GM21723 (cell line): ENCODE measurements at regions not wholly inside any gene's neighbourhood (a gene's known extent, or its start where the extent isn't known, plus 50 kb on each side); places are given as distances from the start of the nearest gene placed in this dataset.

Source experiments
- ATAC-seq: cut with Tn5 transposase; IDR thresholded peaks from one replicate; pipeline ENCODE4 v1.9.1; 2021; ENCODE audit warnings: mild to moderate bottlenecking, moderate library complexity; ENCODE audit not compliant: unreplicated experiment

DNA sequence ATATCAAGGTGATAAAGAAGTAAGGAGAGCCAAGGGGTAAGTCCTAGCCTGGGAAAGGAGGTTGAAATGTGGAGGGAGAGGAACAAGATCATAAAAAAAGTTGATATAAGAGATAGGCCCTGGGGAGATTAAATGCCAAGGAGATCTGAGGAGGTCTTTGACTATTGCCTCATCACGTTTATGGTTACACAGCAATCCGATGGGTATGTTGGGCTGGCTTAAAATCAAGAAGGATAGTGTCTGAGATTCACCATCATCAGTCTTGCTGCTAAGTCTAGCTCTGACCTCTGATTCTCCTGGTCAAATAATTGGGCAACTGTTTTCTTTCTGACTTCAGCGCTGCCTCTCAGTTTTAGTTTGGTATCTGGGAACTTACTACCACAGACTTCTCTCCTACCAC lies 416.3 kb downstream of the GPATCH2 start:
- ATAC-seq, result no peak

- no peak for ATAC-seq
Measured at GRCh38 chr1:217211486-217211885, 419.4 kb downstream of the GPATCH2 start.

DNA sequence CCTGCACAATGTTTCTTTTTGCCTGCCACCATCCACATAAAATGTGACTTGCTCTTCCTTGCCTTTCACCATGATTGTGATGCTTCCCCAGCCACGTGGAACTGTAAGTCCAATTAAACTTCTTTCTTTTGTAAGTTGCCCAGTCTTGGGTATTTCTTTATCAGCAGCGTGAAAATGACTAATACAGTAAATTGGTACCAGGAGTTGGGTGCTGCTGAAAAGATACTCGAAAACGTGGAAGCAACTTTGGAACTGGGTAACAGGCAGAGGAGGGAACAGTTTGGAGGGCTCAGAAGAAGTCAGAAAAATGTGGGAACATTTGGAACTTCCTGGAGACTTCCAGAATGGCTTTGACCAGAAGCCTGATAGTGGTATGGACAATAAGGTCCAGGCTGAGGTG lies 425.3 kb downstream of the GPATCH2 start:
- no peak for ATAC-seq

DNA sequence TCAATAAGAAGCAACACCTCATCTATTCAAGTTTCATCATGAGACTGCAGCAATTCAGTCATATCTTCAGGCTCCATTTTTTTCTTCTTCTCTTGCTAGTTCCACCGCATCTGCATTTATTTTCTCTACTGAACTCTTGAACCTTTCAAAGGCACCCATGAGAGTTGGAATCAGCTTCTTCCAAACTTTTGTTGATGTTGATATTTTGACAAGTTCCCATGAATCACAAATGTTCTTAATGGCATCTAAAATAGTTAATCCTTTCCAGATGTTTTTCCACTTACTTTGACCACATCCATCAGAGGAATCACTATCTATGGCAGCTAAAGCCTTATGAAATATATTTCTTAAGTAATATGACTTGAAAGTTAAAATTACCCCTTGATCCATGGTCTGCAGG lies 434.3 kb downstream of the GPATCH2 start:
- ATAC-seq, result no peak

DNA sequence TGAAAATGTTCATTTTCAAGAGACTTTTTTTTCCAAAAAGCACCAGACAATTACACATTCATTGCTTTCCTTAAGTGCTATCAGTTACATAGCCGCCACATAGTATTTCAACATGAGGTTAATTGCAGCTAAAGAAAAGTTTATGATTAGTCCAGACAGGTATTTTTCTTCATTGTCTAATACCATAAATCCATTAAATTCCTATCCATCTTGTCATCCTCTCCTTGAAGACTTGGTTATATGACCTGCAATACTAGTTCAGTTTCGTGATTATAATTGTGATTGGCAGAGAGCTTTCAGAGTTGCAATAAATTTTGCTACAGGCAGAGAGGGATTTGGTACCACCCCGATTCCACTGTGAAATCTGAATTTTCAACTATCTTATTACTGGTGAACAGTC lies 437.7 kb downstream of the GPATCH2 start:
- ATAC-seq, result no peak

DNA sequence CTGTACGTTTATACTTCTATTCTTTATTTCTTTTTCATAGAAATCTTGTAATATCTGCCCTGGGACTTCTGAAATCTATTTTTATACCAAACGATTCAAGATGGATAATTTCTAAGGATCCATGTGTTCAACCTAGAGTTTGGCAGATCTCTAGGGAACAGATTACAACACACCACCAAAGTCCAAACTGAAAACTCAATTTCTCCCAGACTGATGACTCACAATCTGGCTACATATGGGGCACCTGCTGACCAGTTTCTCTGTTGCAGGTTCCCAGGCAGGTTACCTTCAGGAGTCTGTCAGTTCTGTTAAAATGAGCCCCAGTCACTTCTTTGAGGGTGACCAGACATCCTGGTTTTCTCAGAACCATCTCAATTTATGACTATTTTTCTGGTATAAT lies 439.4 kb downstream of the GPATCH2 start:
- ATAC-seq, result no peak

- no peak for ATAC-seq
Measured at GRCh38 chr1:217190359-217190758, 440.5 kb downstream of the GPATCH2 start.

- ATAC-seq, result no peak
Measured at GRCh38 chr1:217189362-217189761, 441.5 kb downstream of the GPATCH2 start.

DNA sequence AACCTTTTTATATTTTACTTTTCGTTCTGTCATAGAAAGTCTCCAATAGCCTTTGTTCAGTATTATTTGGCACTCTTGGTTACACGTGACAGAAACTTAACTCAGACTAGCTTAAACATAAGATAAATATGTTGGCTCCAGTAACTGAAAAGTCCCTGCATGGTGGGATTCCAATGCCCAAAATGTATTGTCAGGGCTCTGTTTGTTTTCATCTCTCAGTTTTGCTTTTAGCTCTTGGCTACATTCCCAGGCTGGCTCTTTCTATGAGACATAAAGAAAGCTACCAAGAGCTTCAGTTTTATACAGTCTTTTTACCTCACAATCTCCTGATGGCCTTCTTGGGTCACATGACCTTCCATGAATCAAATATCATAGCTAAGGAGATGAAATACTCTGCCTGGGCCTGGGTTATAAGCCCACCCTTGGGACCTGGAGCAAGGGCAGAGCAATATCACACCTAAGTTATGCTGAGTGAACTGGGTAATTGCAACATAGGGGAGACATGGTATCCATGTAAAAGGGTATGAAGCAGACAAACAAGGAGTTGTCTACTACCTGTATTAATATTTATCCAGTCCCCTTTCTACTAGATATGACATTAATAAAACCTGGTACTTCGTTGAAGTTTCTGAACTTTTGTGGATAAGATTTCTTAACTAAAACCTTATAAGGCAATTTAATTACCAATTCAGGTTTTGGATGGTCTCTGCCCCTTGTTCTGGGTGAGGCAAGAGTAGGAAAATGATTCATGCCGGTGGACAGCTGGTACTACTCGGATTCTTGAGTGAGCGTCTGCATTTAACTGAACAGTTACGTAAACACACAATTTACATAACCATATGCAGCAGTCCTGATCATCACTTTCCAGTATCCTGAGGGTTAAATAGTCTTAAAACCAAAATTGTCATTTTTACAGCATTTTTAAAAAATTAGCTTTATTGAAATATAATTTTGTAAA lies 442.3 kb downstream of the GPATCH2 start:
- no peak for ATAC-seq

DNA sequence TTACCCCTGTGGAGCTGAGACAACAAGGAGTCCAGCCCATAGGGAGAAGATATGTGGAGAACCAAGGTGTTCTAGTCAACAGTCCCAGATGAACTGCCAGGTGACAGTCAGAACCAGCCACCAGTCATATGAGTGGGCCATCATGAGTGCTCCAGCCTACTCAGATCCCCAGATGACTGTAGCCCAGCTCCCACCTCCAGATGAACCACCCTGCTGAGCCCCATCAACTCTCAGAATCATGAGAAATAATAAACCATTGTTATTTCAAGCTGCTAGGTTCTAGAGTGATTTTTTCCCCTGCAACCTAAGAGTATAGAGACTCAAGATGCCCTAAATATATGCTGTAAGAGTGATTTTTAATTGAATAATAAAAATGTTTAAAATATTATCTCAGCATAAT lies 444.2 kb downstream of the GPATCH2 start:
- ATAC-seq, result no peak

GRCh38 chr1:217184854-217185253 lies 446.0 kb downstream of the GPATCH2 start:
- no peak for ATAC-seq

DNA sequence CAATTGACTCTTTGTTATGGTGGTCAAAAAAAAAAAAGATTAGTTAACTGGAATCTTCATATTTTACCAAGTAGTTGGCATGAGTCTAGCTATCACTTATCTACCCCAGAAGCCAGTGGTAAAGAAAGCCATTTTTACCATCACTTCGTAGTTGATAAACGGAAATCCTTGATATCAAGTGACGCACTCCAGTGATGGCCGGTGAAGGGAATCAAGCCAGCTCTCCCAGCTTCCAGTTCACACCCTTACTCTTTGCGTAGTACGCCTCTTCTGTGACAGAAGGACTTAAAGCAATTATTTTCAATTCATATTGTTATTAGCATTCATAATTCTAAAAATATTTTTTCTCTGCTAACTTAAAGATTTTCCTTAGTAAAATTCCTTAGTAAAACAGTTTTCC lies 447.9 kb downstream of the GPATCH2 start:
- ATAC-seq, result no peak

DNA sequence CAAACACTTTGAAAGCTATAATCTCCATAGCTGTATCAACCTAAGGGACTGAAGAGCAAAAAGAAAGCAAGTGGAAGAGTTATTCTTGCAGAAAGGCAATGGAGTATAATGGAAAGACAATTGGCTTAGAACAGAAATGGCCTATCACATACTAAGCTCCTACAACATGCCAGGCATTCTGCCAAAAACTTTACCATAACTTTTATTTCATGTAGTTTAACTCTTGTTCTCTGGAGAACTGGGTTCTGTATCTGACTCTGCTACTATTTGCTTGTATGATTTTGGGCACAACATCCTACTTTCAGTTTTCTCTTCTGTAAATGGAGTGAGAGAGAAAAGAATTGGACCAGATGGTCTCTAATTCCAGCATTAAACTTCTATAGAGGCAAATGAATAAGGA lies 449.1 kb downstream of the GPATCH2 start:
- ATAC-seq, result no peak

- ATAC-seq, result no peak
Measured at GRCh38 chr1:217181176-217181746, 449.6 kb downstream of the GPATCH2 start.

DNA sequence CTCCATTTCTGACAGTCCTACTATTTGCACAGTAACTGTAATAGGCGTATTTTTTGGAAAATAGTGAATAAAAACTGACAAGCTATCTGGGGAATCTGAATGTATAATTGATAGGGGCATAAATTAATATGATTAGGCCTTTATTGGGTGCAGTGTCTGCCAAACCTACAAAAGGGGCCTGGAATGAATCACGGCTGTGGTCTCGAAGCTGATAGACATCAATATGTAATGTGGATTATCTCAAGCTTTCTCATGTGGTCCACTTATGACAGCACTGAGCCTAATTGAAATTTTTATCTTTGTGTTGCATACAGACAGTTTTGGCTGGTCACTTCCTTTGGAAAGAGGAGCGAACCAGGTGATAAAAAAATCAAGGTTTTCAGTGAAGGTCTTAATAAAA lies 450.4 kb downstream of the GPATCH2 start:
- no peak for ATAC-seq

- ATAC-seq, result no peak
Measured at GRCh38 chr1:217164403-217164802, 441.2 kb upstream of the ESRRG start.

DNA sequence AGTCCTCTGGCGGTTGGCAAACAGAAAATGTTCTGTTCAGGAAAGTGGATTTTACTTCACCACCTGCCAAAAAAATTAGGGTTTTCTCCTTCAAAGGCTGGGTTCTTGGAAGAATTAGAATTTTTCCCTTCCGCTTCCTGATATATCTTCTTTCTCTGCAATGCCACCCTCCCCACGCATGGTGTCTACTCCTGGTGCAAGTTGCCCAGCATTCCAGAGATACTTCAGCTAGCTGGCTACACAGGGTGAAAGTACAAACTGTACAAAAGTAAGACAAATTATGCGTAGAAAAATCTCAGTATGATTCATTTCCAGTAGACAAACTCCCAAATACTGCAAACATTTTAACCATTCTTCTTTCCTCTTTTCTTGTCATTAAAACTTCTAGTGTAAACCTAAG lies 430.1 kb upstream of the ESRRG start:
- no peak for ATAC-seq

- ATAC-seq, result no peak
Measured at GRCh38 chr1:217150366-217150765, 427.1 kb upstream of the ESRRG start.

DNA sequence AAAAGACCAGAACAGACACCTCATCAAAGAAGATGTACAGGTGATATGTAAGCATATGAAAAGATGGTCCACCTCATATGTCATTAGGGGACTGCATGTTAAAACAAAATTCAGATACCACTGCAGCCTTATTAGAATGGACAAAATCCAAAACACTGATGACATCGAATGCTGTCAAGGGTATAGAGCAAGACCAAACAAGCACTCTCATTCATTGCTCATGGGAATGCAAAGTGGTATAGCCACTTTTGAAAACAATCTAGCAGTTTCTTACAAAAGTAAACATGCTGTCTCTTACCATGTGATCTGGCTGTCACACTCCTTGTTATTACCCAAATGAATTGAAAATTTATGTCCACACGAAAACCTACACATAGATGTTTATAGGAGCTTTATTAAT lies 426.6 kb upstream of the ESRRG start:
- ATAC-seq, result no peak

- ATAC-seq, result no peak
Measured at GRCh38 chr1:217141711-217142110, 418.5 kb upstream of the ESRRG start.

GRCh38 chr1:217140041-217140901 lies 417.0 kb upstream of the ESRRG start:
- no peak for ATAC-seq

DNA sequence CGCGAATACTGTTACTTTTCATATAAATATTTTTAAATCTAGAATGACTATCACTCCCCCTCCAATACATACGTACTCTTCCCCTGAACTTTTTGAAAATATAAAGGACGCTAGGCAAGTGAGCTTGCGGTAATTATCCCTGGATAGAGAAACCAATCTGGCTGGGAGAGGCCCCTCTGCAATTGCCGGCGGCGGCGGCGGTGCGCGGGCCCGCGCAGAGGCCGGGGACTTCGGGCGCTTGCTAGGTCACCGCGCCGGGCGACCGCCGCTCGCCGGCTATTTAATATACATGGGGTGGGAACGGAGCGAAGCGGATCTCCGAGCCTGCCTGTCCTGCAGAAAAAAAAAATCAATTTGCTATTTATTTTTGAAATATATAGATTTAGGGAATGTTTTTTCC lies 416.3 kb upstream of the ESRRG start:
- no peak for ATAC-seq
